PC-9 (cell line): ENCODE measurements at regions not wholly inside any gene's neighbourhood (a gene's known extent, or its start where the extent isn't known, plus 50 kb on each side); places are given as distances from the start of the nearest gene placed in this dataset.

ENCODE experiments used
- CTCF ChIP-seq: fragments of 200-600 bp; sonication (generic); conservative IDR thresholded peaks from 2 replicates; pipeline ENCODE4 v1.6.1; 2017; ENCODE audit warnings: mixed run types, antibody characterized with exemption, mild to moderate bottlenecking, moderate library complexity
- EZH2 ChIP-seq: fragments of 200-600 bp; sonication (generic); IDR thresholded peaks from 2 replicates; pipeline ENCODE4 v1.8.0; 2017; ENCODE audit warnings: antibody characterized with exemption, low read depth

GRCh38 chr2:15782009-15782751, 158.2 kb upstream of the MYCN start:
- no peak for TF ChIP-seq CTCF
- no peak for TF ChIP-seq EZH2
